ENCODE measurements at regions not wholly inside any gene's neighbourhood (a gene's known extent, or its start where the extent isn't known, plus 50 kb on each side); places are given as distances from the start of the nearest gene placed in this dataset.

- H3K9me3 ChIP-seq (ENCODE audit: control insufficient read depth, low read length), result no peaks in the 10 kb centered on the region
- H3K27me3 ChIP-seq (ENCODE audit: control insufficient read depth, insufficient read depth, low read length), result no peaks in the 10 kb centered on the region
- H3K27ac ChIP-seq, result no peak overlapping the region
- H3K36me3 ChIP-seq (ENCODE audit: control insufficient read depth, insufficient read depth, low read length), result no peaks in the 10 kb centered on the region
- TF ChIP-seq CTCF (IDR thresholded peaks at IDR 0.05), result no peak
- H3K9ac ChIP-seq, result no peak overlapping the region
- no peak overlapping the region for H2AFZ ChIP-seq
- no peak overlapping the region for H3K4me2 ChIP-seq (ENCODE audit: low read length)
- H3K4me1 ChIP-seq, result no peaks in the 10 kb centered on the region
- no peaks in the 10 kb centered on the region for H3K79me2 ChIP-seq
- H3K4me3 ChIP-seq (ENCODE audit: low read depth, low read length), result no peak overlapping the region
Measured at GRCh38 chr7:145692237-145692950, 424.2 kb upstream of the CNTNAP2 start.

GRCh38 chr7:145691377-145691914, 425.2 kb upstream of the CNTNAP2 start:
- H3K4me1 ChIP-seq, result no peaks in the 10 kb centered on the region
- H3K4me3 ChIP-seq (ENCODE audit: low read depth, low read length), result no peak overlapping the region
- H3K4me2 ChIP-seq (ENCODE audit: low read length), result no peak overlapping the region
- H3K9ac ChIP-seq, result no peak overlapping the region
- TF ChIP-seq CTCF (IDR thresholded peaks at IDR 0.05), result no peak
- no peak overlapping the region for H2AFZ ChIP-seq
- H3K27ac ChIP-seq, result no peak overlapping the region
- H3K79me2 ChIP-seq, result no peaks in the 10 kb centered on the region
- no peaks in the 10 kb centered on the region for H3K9me3 ChIP-seq (ENCODE audit: control insufficient read depth, low read length)
- no peaks in the 10 kb centered on the region for H3K27me3 ChIP-seq (ENCODE audit: control insufficient read depth, insufficient read depth, low read length)
- H3K36me3 ChIP-seq (ENCODE audit: control insufficient read depth, insufficient read depth, low read length), result no peaks in the 10 kb centered on the region

GRCh38 chr7:145681646-145682045, 435.0 kb upstream of the CNTNAP2 start:
- Histone ChIP-seq H3K36me3 (ENCODE audit: control insufficient read depth, insufficient read depth, low read length) (no peaks in the 10 kb centered on the region), H3K27ac (no peak overlapping the region), H3K4me3 (ENCODE audit: low read depth, low read length) (no peak overlapping the region), H3K4me2 (ENCODE audit: low read length) (no peak overlapping the region), H3K9ac (no peak overlapping the region), H3K79me2 (no peaks in the 10 kb centered on the region), H2AFZ (no peak overlapping the region), H3K9me3 (ENCODE audit: control insufficient read depth, low read length) (no peaks in the 10 kb centered on the region), H3K4me1 (no peaks in the 10 kb centered on the region), H3K27me3 (ENCODE audit: control insufficient read depth, insufficient read depth, low read length) (no peaks in the 10 kb centered on the region)
- TF ChIP-seq CTCF (IDR thresholded peaks at IDR 0.05), result no peak

GRCh38 chr7:145681159-145681558, 435.4 kb upstream of the CNTNAP2 start:
- Histone ChIP-seq H3K27me3 (ENCODE audit: control insufficient read depth, insufficient read depth, low read length) (no peaks in the 10 kb centered on the region), H2AFZ (no peak overlapping the region), H3K79me2 (no peaks in the 10 kb centered on the region), H3K36me3 (ENCODE audit: control insufficient read depth, insufficient read depth, low read length) (no peaks in the 10 kb centered on the region), H3K27ac (no peak overlapping the region), H3K4me1 (no peaks in the 10 kb centered on the region), H3K9ac (no peak overlapping the region), H3K9me3 (ENCODE audit: control insufficient read depth, low read length) (no peaks in the 10 kb centered on the region), H3K4me3 (ENCODE audit: low read depth, low read length) (no peak overlapping the region), H3K4me2 (ENCODE audit: low read length) (no peak overlapping the region)
- no peak for TF ChIP-seq CTCF (IDR thresholded peaks at IDR 0.05)

All from parathyroid adenoma (tissue), 2 donors.